ENCODE measurements at regions not wholly inside any gene's neighbourhood (a gene's known extent, or its start where the extent isn't known, plus 50 kb on each side); places are given as distances from the start of the nearest gene placed in this dataset.

DNA sequence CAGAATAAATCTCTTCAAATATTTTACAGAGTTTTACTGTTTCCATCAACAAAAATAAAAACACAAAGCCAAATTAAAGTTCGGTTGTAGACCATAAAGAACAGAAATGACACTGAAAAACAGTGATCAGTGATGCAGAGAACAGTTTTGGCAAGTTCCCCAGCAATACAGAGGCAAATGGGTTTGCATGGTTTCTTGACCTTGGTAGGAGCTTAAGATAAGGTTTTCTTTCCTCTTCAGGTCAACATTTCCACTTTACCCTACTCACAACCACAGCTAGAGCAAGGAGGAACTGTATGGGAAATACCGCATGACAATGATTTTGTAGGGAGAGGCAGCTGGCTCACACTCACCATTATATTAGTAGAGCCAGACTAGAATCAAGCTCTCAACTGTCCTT lies 199.5 kb downstream of the SH2D4B start (continued):
- TF ChIP-seq, protein P1, sequence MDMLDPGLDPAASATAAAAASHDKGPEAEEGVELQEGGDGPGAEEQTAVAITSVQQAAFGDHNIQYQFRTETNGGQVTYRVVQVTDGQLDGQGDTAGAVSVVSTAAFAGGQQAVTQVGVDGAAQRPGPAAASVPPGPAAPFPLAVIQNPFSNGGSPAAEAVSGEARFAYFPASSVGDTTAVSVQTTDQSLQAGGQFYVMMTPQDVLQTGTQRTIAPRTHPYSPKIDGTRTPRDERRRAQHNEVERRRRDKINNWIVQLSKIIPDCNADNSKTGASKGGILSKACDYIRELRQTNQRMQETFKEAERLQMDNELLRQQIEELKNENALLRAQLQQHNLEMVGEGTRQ (IDR thresholded peaks at IDR 0.05; ENCODE audit: low read length), result no peak
- no peak for TF ChIP-seq JUN (IDR thresholded peaks at IDR 0.05; ENCODE audit: low read depth, low read length)
